ENCODE measurements at regions not wholly inside any gene's neighbourhood (a gene's known extent, or its start where the extent isn't known, plus 50 kb on each side); places are given as distances from the start of the nearest gene placed in this dataset.

- DNase-seq, result no peak
Measured at GRCh38 chr21:14869984-14870852, 194.6 kb downstream of the NRIP1 start.

GRCh38 chr21:14866859-14867765 lies 197.7 kb downstream of the NRIP1 start:
- DNase-seq, result no peak

GRCh38 chr21:14864211-14865021 lies 200.4 kb downstream of the NRIP1 start:
- no peak for DNase-seq

GRCh38 chr21:14863745-14864210 lies 201.0 kb downstream of the NRIP1 start:
- DNase-seq, result no peak

GRCh38 chr21:14862794-14863720 lies 201.7 kb downstream of the NRIP1 start:
- DNase-seq, result no peak

GRCh38 chr21:14858311-14858710 lies 206.5 kb downstream of the NRIP1 start:
- DNase-seq, result no peak

- DNase-seq, result no peak
Measured at GRCh38 chr21:14857529-14857928, 207.3 kb downstream of the NRIP1 start.

GRCh38 chr21:14850394-14850793 lies 214.4 kb downstream of the NRIP1 start:
- DNase-seq, result no peak

GRCh38 chr21:14846621-14847020 lies 218.2 kb downstream of the NRIP1 start:
- DNase-seq, result no peak

- no peak for DNase-seq
Measured at GRCh38 chr21:14844001-14844400, 220.8 kb downstream of the NRIP1 start.

- no peak for DNase-seq
Measured at GRCh38 chr21:14842601-14843000, 222.2 kb downstream of the NRIP1 start.

- DNase-seq, result no peak
Measured at GRCh38 chr21:14841511-14842472, 223.0 kb downstream of the NRIP1 start.

- no peak for DNase-seq
Measured at GRCh38 chr21:14838400-14838799, 226.4 kb downstream of the NRIP1 start.

GRCh38 chr21:14836950-14837349 lies 227.8 kb downstream of the NRIP1 start:
- no peak for DNase-seq

GRCh38 chr21:14833666-14834351 lies 231.0 kb downstream of the NRIP1 start:
- DNase-seq, result no peak

- no peak for DNase-seq
Measured at GRCh38 chr21:14833241-14833640, 231.6 kb downstream of the NRIP1 start.

- no peak for DNase-seq
Measured at GRCh38 chr21:14830307-14830706, 234.5 kb downstream of the NRIP1 start.

- DNase-seq, result no peak
Measured at GRCh38 chr21:14829685-14830084, 235.1 kb downstream of the NRIP1 start.

GRCh38 chr21:14827468-14827867 lies 237.3 kb downstream of the NRIP1 start:
- no peak for DNase-seq

GRCh38 chr21:14826630-14827029 lies 238.2 kb downstream of the NRIP1 start:
- DNase-seq, result no peak

Measured in NCI-H345 (cell line).